HL-60 (cell line): ENCODE measurements at regions not wholly inside any gene's neighbourhood (a gene's known extent, or its start where the extent isn't known, plus 50 kb on each side); places are given as distances from the start of the nearest gene placed in this dataset.
"Not testable (repeated sequence)": the region's sequence is repeated elsewhere in the genome, so short reads cannot be mapped to it uniquely, and the experiment has no call there.

ENCODE experiments used
- DNase-seq, 2 experiments: peaks; one replicate each; pipeline ENCODE4 v3.0.0-alpha.2; 2010 to 2020; ENCODE audit warnings: low read depth in 1 of 2, low spot score in 1 of 2
- H3K27ac ChIP-seq: fragments of 250-450 bp; sonication (Bioruptor Pico); replicated peaks from 2 replicates; pipeline ENCODE4 v1.5.1; 2020; ENCODE audit warnings: mild to moderate bottlenecking, moderate library complexity
- H3K27me3 ChIP-seq: fragments of 250-450 bp; sonication (Bioruptor Pico); 2 replicates; pipeline ENCODE4 v1.5.1; 2021; ENCODE audit warnings: mild to moderate bottlenecking, moderate library complexity; ENCODE audit not compliant: insufficient read depth, poor library complexity, severe bottlenecking
- H3K4me3 ChIP-seq: replicated peaks from 2 replicates; pipeline ENCODE4 v1.5.1; 2011; ENCODE audit warnings: mild to moderate bottlenecking, control low read depth, low read length; ENCODE audit not compliant: insufficient read depth

DNA sequence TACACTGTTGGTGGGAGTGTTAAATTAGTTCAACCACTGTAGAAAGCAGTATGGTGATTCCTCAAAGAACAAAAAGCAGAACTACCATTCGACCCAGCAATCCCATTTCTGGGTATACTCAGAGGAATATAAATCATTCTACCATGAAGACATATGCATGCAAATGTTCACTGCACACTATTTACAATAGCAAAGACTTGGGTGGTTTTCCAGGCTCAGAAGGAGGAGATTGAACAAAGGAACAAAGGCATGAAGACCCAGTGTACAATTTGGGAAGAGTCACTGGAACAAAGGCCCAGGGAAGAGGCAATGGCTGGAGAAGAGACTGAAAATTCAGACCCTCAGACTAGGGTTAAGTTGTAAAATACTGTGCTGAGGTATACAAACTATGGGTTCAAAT, 148.5 kb upstream of the NBPF26 start:
- DNase-seq, H3K27ac ChIP-seq, H3K27me3 ChIP-seq, H3K4me3 ChIP-seq: not testable (repeated sequence)

- not testable (repeated sequence) for H3K27me3 ChIP-seq, DNase-seq, H3K27ac ChIP-seq, H3K4me3 ChIP-seq
Observed at GRCh38 chr1:120582135-120582534, 141.6 kb upstream of the NBPF26 start.

DNA sequence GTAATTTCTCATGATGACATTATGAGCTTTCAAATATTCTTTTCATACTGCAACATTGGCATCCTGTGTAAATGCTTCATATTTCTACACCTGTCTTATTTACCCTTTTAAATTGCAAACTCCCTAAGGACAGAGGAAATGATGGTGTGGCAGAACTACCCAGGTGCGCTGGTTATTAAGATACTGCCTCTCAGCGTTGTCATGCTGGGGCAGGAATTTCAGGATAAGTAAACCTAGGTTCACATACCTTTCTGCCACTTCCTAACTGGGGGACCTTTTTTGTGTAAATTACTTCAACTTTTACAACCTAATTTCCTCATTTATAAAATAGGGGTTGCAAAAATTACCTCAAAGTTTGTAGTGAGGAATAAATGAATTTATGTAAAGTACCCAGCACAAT, 137.7 kb upstream of the NBPF26 start:
- not testable (repeated sequence) for H3K27ac ChIP-seq, DNase-seq, H3K4me3 ChIP-seq, H3K27me3 ChIP-seq

GRCh38 chr1:120588811-120589210, 134.9 kb upstream of the NBPF26 start:
- not testable (repeated sequence) for H3K4me3 ChIP-seq, DNase-seq, H3K27ac ChIP-seq, H3K27me3 ChIP-seq

- H3K27ac ChIP-seq, H3K4me3 ChIP-seq: not testable (repeated sequence)
Observed at GRCh38 chr1:120591774-120592173, 132.0 kb upstream of the NBPF26 start.

GRCh38 chr1:120592943-120593342, 130.8 kb upstream of the NBPF26 start:
- DNase-seq, H3K27ac ChIP-seq, H3K27me3 ChIP-seq, H3K4me3 ChIP-seq: not testable (repeated sequence)

More at GRCh38 chr1:120591774-120592173, 132.0 kb upstream of the NBPF26 start:
- H3K27me3 ChIP-seq, DNase-seq: not testable (repeated sequence)

DNA sequence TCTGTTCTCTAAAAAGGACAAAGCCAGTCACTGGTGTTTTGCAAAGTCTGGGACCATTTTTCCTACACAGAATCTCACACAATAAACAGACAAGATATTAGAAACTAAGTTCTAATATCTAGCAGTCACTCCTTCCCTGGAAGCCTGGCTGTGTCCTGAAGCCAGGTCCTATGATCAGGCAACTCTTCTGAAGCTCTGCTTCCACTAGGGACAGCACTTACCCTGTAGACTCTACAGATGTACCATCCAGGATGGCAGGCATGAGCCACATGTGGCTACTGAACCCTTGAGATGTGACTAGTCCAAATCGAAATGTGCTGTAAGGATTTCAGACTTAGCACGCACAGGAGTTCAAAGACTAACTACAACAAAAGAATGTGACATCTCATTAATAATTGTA, 130.1 kb upstream of the NBPF26 start:
- H3K4me3 ChIP-seq, DNase-seq, H3K27me3 ChIP-seq, H3K27ac ChIP-seq: not testable (repeated sequence)

GRCh38 chr1:120598331-120598951, 125.3 kb upstream of the NBPF26 start:
- H3K27ac ChIP-seq = not testable (repeated sequence)

DNA sequence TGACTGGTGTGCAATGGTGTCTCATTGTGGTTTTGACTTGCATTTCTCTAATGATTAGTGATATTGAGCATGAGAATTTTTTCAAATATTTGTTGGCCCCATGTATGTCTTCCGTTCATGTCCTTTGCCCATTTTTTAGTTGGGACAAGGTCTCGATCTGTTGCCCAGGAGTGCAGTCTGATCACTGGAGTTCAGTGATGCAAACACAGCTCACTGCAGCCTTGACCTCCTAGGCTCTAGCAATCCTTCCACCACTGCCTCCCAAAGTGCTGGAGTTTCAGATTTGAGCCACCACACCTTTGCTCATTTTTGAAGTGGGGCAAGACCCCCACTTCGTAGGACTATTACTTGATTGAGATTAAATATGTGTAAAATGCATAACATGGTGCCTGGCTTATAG, 124.2 kb upstream of the NBPF26 start:
- DNase-seq, H3K4me3 ChIP-seq, H3K27me3 ChIP-seq, H3K27ac ChIP-seq: not testable (repeated sequence)

More at GRCh38 chr1:120598331-120598951, 125.3 kb upstream of the NBPF26 start:
- not testable (repeated sequence) for DNase-seq, H3K27me3 ChIP-seq, H3K4me3 ChIP-seq

GRCh38 chr1:120600442-120601041, 123.2 kb upstream of the NBPF26 start:
- not testable (repeated sequence) for H3K4me3 ChIP-seq, H3K27ac ChIP-seq, H3K27me3 ChIP-seq, DNase-seq

DNA sequence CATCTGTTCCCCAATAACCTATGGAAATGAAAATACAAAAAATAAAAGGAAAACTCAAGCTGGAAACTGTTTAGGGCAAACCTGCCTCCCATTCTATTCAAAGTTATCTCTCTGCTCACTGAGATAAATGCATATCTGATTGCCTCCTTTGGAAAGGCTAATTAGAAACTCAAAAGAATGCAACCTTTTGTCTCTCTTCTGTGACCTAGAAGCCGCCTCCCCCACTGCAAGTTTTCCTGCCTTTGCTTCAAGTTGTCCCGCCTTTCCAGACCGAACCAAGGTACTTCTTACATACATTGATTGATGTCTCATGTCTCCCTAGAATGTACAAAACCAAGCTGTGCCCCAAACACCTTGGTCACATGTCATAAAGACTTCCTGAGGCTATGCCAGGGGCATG, 115.9 kb upstream of the NBPF26 start:
- not testable (repeated sequence) for H3K4me3 ChIP-seq, H3K27me3 ChIP-seq, H3K27ac ChIP-seq, DNase-seq

DNA sequence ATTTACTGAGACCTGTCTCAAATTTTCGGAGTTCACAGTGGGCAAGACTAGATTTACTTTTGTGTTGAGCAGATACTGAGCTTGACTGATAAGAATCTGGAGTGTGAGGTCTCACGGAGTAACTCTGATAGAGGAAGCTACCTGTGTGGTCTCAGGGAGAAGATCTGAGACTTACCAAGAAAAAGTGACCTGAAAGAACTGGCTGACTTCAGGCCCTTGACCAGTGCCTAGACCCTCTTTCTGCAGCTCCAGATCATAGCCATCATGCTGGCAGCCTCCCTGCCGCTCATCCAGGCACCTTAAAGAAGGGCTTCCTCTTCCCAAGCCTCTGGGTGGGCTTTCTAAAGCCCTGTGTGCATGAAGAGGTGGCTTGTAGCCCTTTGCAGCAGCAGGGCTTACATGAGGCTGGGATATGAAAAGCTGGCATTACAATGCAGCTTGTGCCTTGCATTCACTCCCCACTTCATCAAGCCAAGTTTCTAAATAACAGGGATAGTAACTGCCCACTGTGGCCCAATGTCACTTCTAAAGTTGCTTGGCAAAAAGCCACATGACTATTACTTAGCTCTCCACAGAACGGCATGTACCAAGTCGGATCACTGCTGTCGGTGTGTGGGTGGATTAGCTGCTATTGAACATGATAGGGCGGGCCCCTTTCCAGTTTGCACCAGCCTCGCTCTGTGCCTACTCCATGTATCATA, 115.3 kb upstream of the NBPF26 start:
- not testable (repeated sequence) for H3K27ac ChIP-seq

GRCh38 chr1:120609015-120609573, 114.7 kb upstream of the NBPF26 start:
- not testable (repeated sequence) for H3K4me3 ChIP-seq, H3K27me3 ChIP-seq, H3K27ac ChIP-seq, DNase-seq

More for the DNA sequence above, 115.3 kb upstream of the NBPF26 start:
- not testable (repeated sequence) for H3K4me3 ChIP-seq, DNase-seq, H3K27me3 ChIP-seq

DNA sequence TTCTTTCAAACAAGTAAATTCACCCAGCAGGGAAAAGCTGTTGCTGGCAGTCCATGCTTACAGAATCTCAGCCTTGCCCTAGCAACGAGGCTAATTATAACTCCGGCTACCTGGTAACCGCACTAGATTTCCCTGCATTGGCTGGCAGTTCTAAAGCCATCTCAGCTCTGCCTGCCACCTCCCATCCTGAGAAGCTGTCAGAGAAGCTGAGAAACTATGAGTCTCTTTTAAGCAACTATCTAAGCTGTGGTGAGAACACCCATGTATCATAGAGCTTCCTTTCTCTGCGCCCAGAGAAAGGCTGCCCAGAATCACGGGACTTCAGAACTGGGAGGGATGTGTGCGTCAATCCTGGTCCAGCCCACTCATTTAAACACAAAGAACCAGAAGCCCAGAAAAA, 113.9 kb upstream of the NBPF26 start:
- H3K4me3 ChIP-seq, H3K27me3 ChIP-seq, DNase-seq, H3K27ac ChIP-seq: not testable (repeated sequence)
